ENCODE measurements at regions not wholly inside any gene's neighbourhood (a gene's known extent, or its start where the extent isn't known, plus 50 kb on each side); places are given as distances from the start of the nearest gene placed in this dataset.

GRCh38 chr18:28947900-28948299 lies 771.0 kb upstream of the CDH2 start:
- Histone ChIP-seq H3K9me3 (peaks cover 15% of the 10 kb centered on the region), H3K27me3 (no peaks in the 10 kb centered on the region), H3K4me2 (no peak overlapping the region), H3K9ac (no peak overlapping the region), H3K4me3 (no peak overlapping the region), H3K27ac (no peak overlapping the region), H4K20me1 (no peaks in the 10 kb centered on the region), H3K36me3 (no peaks in the 10 kb centered on the region), H3K4me1 (no peaks in the 10 kb centered on the region)
- no peak for TF ChIP-seq Cebpa-rat (IDR thresholded peaks at IDR 0.05)

GRCh38 chr18:28946471-28946870 lies 769.5 kb upstream of the CDH2 start:
- Histone ChIP-seq H3K27ac (no peak overlapping the region), H3K9me3 (peaks cover under 1% of the 10 kb centered on the region; the same call in 1 of the 2 replicates), H3K4me2 (no peak overlapping the region), H4K20me1 (no peaks in the 10 kb centered on the region), H3K27me3 (no peaks in the 10 kb centered on the region), H3K36me3 (no peaks in the 10 kb centered on the region), H3K4me1 (no peaks in the 10 kb centered on the region), H3K4me3 (no peak overlapping the region), H3K9ac (no peak overlapping the region)
- TF ChIP-seq Cebpa-rat (IDR thresholded peaks at IDR 0.05): no peak

GRCh38 chr18:28922936-28923335 lies 746.0 kb upstream of the CDH2 start:
- Histone ChIP-seq H3K9me3 (no peaks in the 10 kb centered on the region), H3K36me3 (no peaks in the 10 kb centered on the region)

GRCh38 chr18:28916456-28916855 lies 739.5 kb upstream of the CDH2 start:
- no peaks in the 10 kb centered on the region for H3K27me3 ChIP-seq
- no peak overlapping the region for H3K4me2 ChIP-seq
- TF ChIP-seq Cebpa-rat (IDR thresholded peaks at IDR 0.05): no peak
- H3K4me1 ChIP-seq: no peaks in the 10 kb centered on the region
- no peaks in the 10 kb centered on the region for H3K36me3 ChIP-seq
- H3K4me3 ChIP-seq: no peak overlapping the region
- H4K20me1 ChIP-seq: no peaks in the 10 kb centered on the region
- H3K9me3 ChIP-seq: no peaks in the 10 kb centered on the region
- no peak overlapping the region for H3K9ac ChIP-seq
- no peak overlapping the region for H3K27ac ChIP-seq

More at GRCh38 chr18:28922936-28923335, 746.0 kb upstream of the CDH2 start:
- Histone ChIP-seq H3K27me3 (no peaks in the 10 kb centered on the region), H3K4me1 (no peaks in the 10 kb centered on the region), H4K20me1 (no peaks in the 10 kb centered on the region), H3K9ac (no peak overlapping the region), H3K4me2 (no peak overlapping the region), H3K27ac (no peak overlapping the region), H3K4me3 (no peak overlapping the region)
- no peak for TF ChIP-seq Cebpa-rat (IDR thresholded peaks at IDR 0.05)

GRCh38 chr18:28905509-28905908 lies 728.6 kb upstream of the CDH2 start:
- H3K4me3 ChIP-seq: no peak overlapping the region
- H4K20me1 ChIP-seq: no peaks in the 10 kb centered on the region
- TF ChIP-seq Cebpa-rat (IDR thresholded peaks at IDR 0.05): no peak

GRCh38 chr18:28904789-28905364 lies 727.9 kb upstream of the CDH2 start:
- Histone ChIP-seq H3K9me3 (no peaks in the 10 kb centered on the region), H3K4me3 (no peak overlapping the region), H3K4me2 (no peak overlapping the region), H3K4me1 (no peaks in the 10 kb centered on the region), H4K20me1 (no peaks in the 10 kb centered on the region), H3K27me3 (no peaks in the 10 kb centered on the region), H3K36me3 (no peaks in the 10 kb centered on the region), H3K9ac (no peak overlapping the region), H3K27ac (no peak overlapping the region)
- no peak for TF ChIP-seq Cebpa-rat (IDR thresholded peaks at IDR 0.05)

More at GRCh38 chr18:28905509-28905908, 728.6 kb upstream of the CDH2 start:
- H3K27ac ChIP-seq: no peak overlapping the region
- H3K27me3 ChIP-seq: no peaks in the 10 kb centered on the region
- no peaks in the 10 kb centered on the region for H3K36me3 ChIP-seq
- H3K4me2 ChIP-seq: no peak overlapping the region
- H3K4me1 ChIP-seq: no peaks in the 10 kb centered on the region
- H3K9ac ChIP-seq: no peak overlapping the region
- no peaks in the 10 kb centered on the region for H3K9me3 ChIP-seq

- TF ChIP-seq Cebpa-rat (IDR thresholded peaks at IDR 0.05): no peak
- no peaks in the 10 kb centered on the region for H3K36me3 ChIP-seq
- no peaks in the 10 kb centered on the region for H4K20me1 ChIP-seq
- no peak overlapping the region for H3K4me2 ChIP-seq
- H3K4me3 ChIP-seq: no peak overlapping the region
- H3K9ac ChIP-seq: no peak overlapping the region
- H3K27me3 ChIP-seq: no peaks in the 10 kb centered on the region
- H3K9me3 ChIP-seq: no peaks in the 10 kb centered on the region
- H3K4me1 ChIP-seq: no peaks in the 10 kb centered on the region
- H3K27ac ChIP-seq: no peak overlapping the region
Observed at GRCh38 chr18:28903306-28903705, 726.4 kb upstream of the CDH2 start.

GRCh38 chr18:28890791-28891190 lies 713.9 kb upstream of the CDH2 start:
- Histone ChIP-seq H3K4me1 (no peaks in the 10 kb centered on the region), H4K20me1 (no peaks in the 10 kb centered on the region), H3K4me2 (no peak overlapping the region), H3K9me3 (no peaks in the 10 kb centered on the region), H3K27ac (no peak overlapping the region), H3K4me3 (no peak overlapping the region), H3K27me3 (no peaks in the 10 kb centered on the region), H3K36me3 (no peaks in the 10 kb centered on the region), H3K9ac (no peak overlapping the region)
- TF ChIP-seq Cebpa-rat (IDR thresholded peaks at IDR 0.05): no peak

- H3K27me3 ChIP-seq: no peaks in the 10 kb centered on the region
- no peaks in the 10 kb centered on the region for H3K36me3 ChIP-seq
- H3K4me1 ChIP-seq: no peaks in the 10 kb centered on the region
- no peak for TF ChIP-seq Cebpa-rat (IDR thresholded peaks at IDR 0.05)
- H3K9ac ChIP-seq: no peak overlapping the region
- no peak overlapping the region for H3K27ac ChIP-seq
- H3K9me3 ChIP-seq: no peaks in the 10 kb centered on the region
- H3K4me2 ChIP-seq: no peak overlapping the region
- no peaks in the 10 kb centered on the region for H4K20me1 ChIP-seq
- H3K4me3 ChIP-seq: no peak overlapping the region
Observed at GRCh38 chr18:28884304-28884703, 707.4 kb upstream of the CDH2 start.

GRCh38 chr18:28880856-28881255 lies 703.9 kb upstream of the CDH2 start:
- no peaks in the 10 kb centered on the region for H3K9me3 ChIP-seq
- no peak for TF ChIP-seq Cebpa-rat (IDR thresholded peaks at IDR 0.05)
- no peaks in the 10 kb centered on the region for H3K36me3 ChIP-seq
- no peaks in the 10 kb centered on the region for H3K4me1 ChIP-seq
- no peak overlapping the region for H3K27ac ChIP-seq
- no peak overlapping the region for H3K9ac ChIP-seq
- no peak overlapping the region for H3K4me3 ChIP-seq
- no peaks in the 10 kb centered on the region for H4K20me1 ChIP-seq
- H3K27me3 ChIP-seq: no peaks in the 10 kb centered on the region
- no peak overlapping the region for H3K4me2 ChIP-seq

GRCh38 chr18:28875059-28875458 lies 698.1 kb upstream of the CDH2 start:
- H4K20me1 ChIP-seq: no peaks in the 10 kb centered on the region
- no peak overlapping the region for H3K9ac ChIP-seq
- H3K4me2 ChIP-seq: no peak overlapping the region
- no peaks in the 10 kb centered on the region for H3K4me1 ChIP-seq
- H3K36me3 ChIP-seq: no peaks in the 10 kb centered on the region
- H3K27me3 ChIP-seq: no peaks in the 10 kb centered on the region
- H3K27ac ChIP-seq: no peak overlapping the region
- H3K9me3 ChIP-seq: no peaks in the 10 kb centered on the region
- H3K4me3 ChIP-seq: no peak overlapping the region
- no peak for TF ChIP-seq Cebpa-rat (IDR thresholded peaks at IDR 0.05)
